GM12891 (cell line): ENCODE measurements at regions not wholly inside any gene's neighbourhood (a gene's known extent, or its start where the extent isn't known, plus 50 kb on each side); places are given as distances from the start of the nearest gene placed in this dataset.

Experiments used
- DNase-seq: peaks from one replicate; pipeline ENCODE4 v3.0.0; 2011; ENCODE audit warnings: low spot score; ENCODE audit not compliant: insufficient read length
- FAIRE-seq: peaks from 2 replicates; lab custom pipeline; 2011; peaks lifted over from hg19 to GRCh38; lab: Jason Lieb, UNC
- PAX5 ChIP-seq: IDR thresholded peaks from 2 replicates; pipeline ENCODE4 v1.6.1; 2011; ENCODE audit warnings: low read length, moderate library complexity, mild to moderate bottlenecking; ENCODE audit not compliant: insufficient read depth, severe bottlenecking
- POLR2A ChIP-seq: IDR thresholded peaks from 2 replicates; pipeline ENCODE4 v1.6.1; 2011; ENCODE audit warnings: low read depth, low read length, control low read depth
- POLR2AphosphoS5 ChIP-seq: IDR thresholded peaks from 2 replicates; pipeline ENCODE4 v1.6.1; 2011; ENCODE audit warnings: low read depth, low read length, control low read depth
- POU2F2 ChIP-seq: IDR thresholded peaks from 2 replicates; pipeline ENCODE4 v1.6.1; 2011; ENCODE audit warnings: low read depth, mild to moderate bottlenecking, control low read depth, low read length, moderate library complexity
- SPI1 ChIP-seq: IDR thresholded peaks from 2 replicates; pipeline ENCODE4 v1.6.1; 2011; ENCODE audit warnings: low read depth, low read length, control low read depth
- TAF1 ChIP-seq: IDR thresholded peaks from 2 replicates; pipeline ENCODE4 v1.6.1; 2011; ENCODE audit warnings: low read depth, low read length, control low read depth

- no peak for TF ChIP-seq TAF1
- TF ChIP-seq SPI1: no peak
- TF ChIP-seq POLR2A: no peak
- no peak for TF ChIP-seq POU2F2
- no peak for TF ChIP-seq PAX5
- no peak for TF ChIP-seq POLR2AphosphoS5
- FAIRE-seq (no peak), DNase-seq (no peak)
Measured at GRCh38 chr11:119521551-119521950, 98.6 kb upstream of the THY1 start.

GRCh38 chr11:119520966-119521365 lies 98.0 kb upstream of the THY1 start:
- no peak for FAIRE-seq

GRCh38 chr11:119520400-119520799 lies 97.4 kb upstream of the THY1 start:
- TF ChIP-seq SPI1: no peak
- FAIRE-seq: no peak
- no peak for DNase-seq

More at GRCh38 chr11:119520966-119521365, 98.0 kb upstream of the THY1 start:
- TF ChIP-seq SPI1 (no peak), PAX5 (no peak), TAF1 (no peak), POU2F2 (no peak), POLR2AphosphoS5 (no peak), POLR2A (no peak)
- DNase-seq: no peak

- TF ChIP-seq TAF1 (no peak), PAX5 (no peak), POLR2AphosphoS5 (no peak), SPI1 (no peak), POLR2A (no peak), POU2F2 (no peak)
- DNase-seq (no peak), FAIRE-seq (no peak)
Measured at GRCh38 chr11:119519796-119520195, 96.8 kb upstream of the THY1 start.

- TF ChIP-seq TAF1 (no peak), SPI1 (no peak), POLR2A (no peak), POU2F2 (no peak), POLR2AphosphoS5 (no peak)
- DNase-seq: no peak
- FAIRE-seq: no peak
Measured at GRCh38 chr11:119518746-119519730, 96.1 kb upstream of the THY1 start.

GRCh38 chr11:119515771-119516400 lies 92.9 kb upstream of the THY1 start:
- TF ChIP-seq TAF1 (no peak), PAX5 (no peak), POLR2AphosphoS5 (no peak), POLR2A (no peak), POU2F2 (no peak), SPI1 (no peak)
- DNase-seq: no peak
- no peak for FAIRE-seq

- DNase-seq (no peak), FAIRE-seq (no peak)
- TF ChIP-seq POLR2AphosphoS5 (no peak), POU2F2 (no peak), SPI1 (no peak), TAF1 (no peak), POLR2A (no peak), PAX5 (no peak)
Measured at GRCh38 chr11:119513806-119514170, 90.8 kb upstream of the THY1 start.

- TF ChIP-seq POLR2AphosphoS5 (no peak), POU2F2 (no peak), POLR2A (no peak), PAX5 (no peak), TAF1 (no peak), SPI1 (no peak)
- FAIRE-seq: no peak
Measured at GRCh38 chr11:119513131-119513805, 90.3 kb upstream of the THY1 start.

GRCh38 chr11:119512369-119512768 lies 89.4 kb upstream of the THY1 start:
- no peak for TF ChIP-seq POLR2AphosphoS5
- TF ChIP-seq TAF1: no peak
- no peak for TF ChIP-seq POU2F2
- TF ChIP-seq POLR2A: no peak
- no peak for TF ChIP-seq PAX5
- no peak for TF ChIP-seq SPI1
- FAIRE-seq (no peak), DNase-seq (no peak)

More at GRCh38 chr11:119513131-119513805, 90.3 kb upstream of the THY1 start:
- no peak for DNase-seq

- TF ChIP-seq POLR2AphosphoS5: no peak
- no peak for TF ChIP-seq SPI1
- TF ChIP-seq TAF1: no peak
- TF ChIP-seq POU2F2: no peak
- no peak for TF ChIP-seq POLR2A
- no peak for TF ChIP-seq PAX5
- DNase-seq: no peak
- no peak for FAIRE-seq
Measured at GRCh38 chr11:119511614-119512306, 88.8 kb upstream of the THY1 start.
